HCT116 (cell line): ENCODE measurements at regions not wholly inside any gene's neighbourhood (a gene's known extent, or its start where the extent isn't known, plus 50 kb on each side); places are given as distances from the start of the nearest gene placed in this dataset.

Source experiments
- ATAC-seq: fragments of 200-7000 bp; cut with Tn5 transposase; 2 replicates; pipeline ENCODE4 v1.9.1; 2020; ENCODE audit warnings: mild to moderate bottlenecking, moderate library complexity
- BruUV-seq: library from RNA; stranded (reverse); fragments of 400-500 nt; replicated peaks from 2 replicates; lab custom pipeline; 2021; lab: Mats Ljungman, UMichigan
- CTCF ChIA-PET: fragments of 300-600 bp; sonication (Branson Sonifier 250); formaldehyde crosslinking; loops from one replicate; lab custom pipeline; 2021; ENCODE audit warnings: antibody characterized with exemption; lab: Charles Lee
- POLR2A ChIA-PET: fragments of 300-600, 350-600 bp; sonication (Branson Sonifier 250); formaldehyde crosslinking; loops from one replicate; lab custom pipeline; 2021; ENCODE audit warnings: antibody characterized with exemption; lab: Charles Lee
- RAD21 ChIA-PET, 2 experiments: fragments of 300-600 bp; sonication (Branson Sonifier 250); formaldehyde crosslinking; loops; one replicate each; lab custom pipeline; 2023; ENCODE audit warnings: low total read pairs in 2 of 2; ENCODE audit not compliant: uncharacterized antibody in 2 of 2, unreplicated experiment in 2 of 2, low non-redundant PET in 1 of 2; lab: Charles Lee
- DNase-seq: peaks from one replicate; pipeline ENCODE4 v3.0.0-alpha.2; 2010; ENCODE audit warnings: low read depth, low spot score
- H2AFZ ChIP-seq: fragments of 200-600 bp; shearing (Covaris generic), sonication (generic); 2 replicates; pipeline ENCODE4 v1.6.1; 2017; ENCODE audit warnings: low read depth, mixed run types, mixed read lengths, antibody characterized with exemption, low read length; ENCODE audit not compliant: poor library complexity, severe bottlenecking
- H3K27ac ChIP-seq: 2 replicates; pipeline ENCODE4 v1.5.1; 2012; ENCODE audit warnings: low read depth, low read length
- H3K27me3 ChIP-seq: fragments of 200-600 bp; sonication (generic); 2 replicates; pipeline ENCODE4 v1.6.1; 2016; ENCODE audit warnings: mixed run types, low read length, mixed read lengths; ENCODE audit not compliant: insufficient read depth
- H3K36me3 ChIP-seq, 2 experiments: fragments of 200-500 bp in 1 of 2; fragments of 200-600 bp in 1 of 2; sonication (Bioruptor generic) in 1 of 2; sonication (generic) in 1 of 2; 2 replicates each; pipeline versions ENCODE4 v1.5.1 to v1.6.1; 2014 to 2016; ENCODE audit warnings: low read length in 2 of 2, inconsistent platforms in 1 of 2, mixed read lengths in 1 of 2, mixed run types in 1 of 2; ENCODE audit not compliant: insufficient read depth in 2 of 2, control insufficient read depth in 1 of 2
- H3K4me1 ChIP-seq, 2 experiments: fragments of 200-600 bp in 1 of 2; sonication (generic) in 1 of 2; 2 replicates each; pipeline versions ENCODE4 v1.5.1 to v1.6.1; 2012 to 2017; ENCODE audit warnings: low read length in 2 of 2, inconsistent platforms in 1 of 2, mild to moderate bottlenecking in 1 of 2, mixed read lengths in 1 of 2, mixed run types in 1 of 2, moderate library complexity in 1 of 2; ENCODE audit not compliant: insufficient read depth in 2 of 2, control insufficient read depth in 1 of 2
- H3K4me2 ChIP-seq: fragments of 200-600 bp; sonication (generic); 2 replicates; pipeline ENCODE4 v1.6.1; 2017; ENCODE audit warnings: mixed run types, low read length, mixed read lengths
- H3K4me3 ChIP-seq, 2 experiments: fragments of 200-600 bp in 1 of 2; sonication (generic) in 1 of 2; replicated peaks in 1 of 2; 2 replicates each; pipeline ENCODE4 v1.5.1; 2011 to 2016; ENCODE audit warnings: low read length in 2 of 2, control low read depth in 1 of 2, low read depth in 1 of 2, mild to moderate bottlenecking in 1 of 2, mixed read lengths in 1 of 2, mixed run types in 1 of 2
- H3K79me2 ChIP-seq: fragments of 200-600 bp; sonication (generic); 2 replicates; pipeline ENCODE4 v1.6.1; 2017; ENCODE audit warnings: mild to moderate bottlenecking, mixed run types, low read length, moderate library complexity, mixed read lengths; ENCODE audit not compliant: insufficient read depth
- H3K9ac ChIP-seq: fragments of 200-600 bp; sonication (generic); 2 replicates; pipeline ENCODE4 v1.6.1; 2016; ENCODE audit warnings: low read length, mixed read lengths
- H3K9me2 ChIP-seq: fragments of 200-600 bp; sonication (generic), shearing (Covaris generic); 2 replicates; pipeline ENCODE4 v1.6.1; 2017; ENCODE audit warnings: mixed run types, mild to moderate bottlenecking, moderate library complexity; ENCODE audit not compliant: insufficient read depth
- H3K9me3 ChIP-seq, 2 experiments: fragments of 200-500 bp in 1 of 2; fragments of 200-600 bp in 1 of 2; sonication (Bioruptor generic) in 1 of 2; sonication (generic) in 1 of 2; 2 replicates each; pipeline ENCODE4 v1.6.1; 2014 to 2017; ENCODE audit warnings: low read length in 2 of 2, mixed read lengths in 2 of 2, inconsistent platforms in 1 of 2, low read depth in 1 of 2, mild to moderate bottlenecking in 1 of 2, mixed run types in 1 of 2, moderate library complexity in 1 of 2; ENCODE audit not compliant: control insufficient read depth in 1 of 2, insufficient read depth in 1 of 2
- H4K20me1 ChIP-seq: fragments of 200-600 bp; sonication (generic), shearing (Covaris generic); 2 replicates; pipeline ENCODE4 v1.6.1; 2017; ENCODE audit warnings: mixed run types, mild to moderate bottlenecking, moderate library complexity; ENCODE audit not compliant: insufficient read depth
- CBX3 ChIP-seq: IDR thresholded peaks from 2 replicates; pipeline ENCODE4 v1.6.1; 2012; ENCODE audit warnings: low read depth
- ELF1 ChIP-seq: IDR thresholded peaks from 2 replicates; pipeline ENCODE4 v1.6.1; 2012; ENCODE audit warnings: low read depth, borderline replicate concordance
- EZH2 ChIP-seq: fragments of 200-600 bp; sonication (generic); IDR thresholded peaks from 2 replicates; pipeline ENCODE4 v1.6.1; 2017; ENCODE audit warnings: antibody characterized with exemption, mixed run types
- EZH2phosphoT487 ChIP-seq: fragments of 200-600 bp; IDR thresholded peaks from 2 replicates; pipeline ENCODE4 v1.6.1; 2018; ENCODE audit warnings: antibody characterized with exemption, borderline replicate concordance
- FOSL1 ChIP-seq: IDR thresholded peaks from 2 replicates; pipeline ENCODE4 v1.6.1; 2012; ENCODE audit warnings: low read depth
- MAX ChIP-seq: IDR thresholded peaks from 2 replicates; pipeline ENCODE4 v1.6.1; 2012
- RAD21 ChIP-seq: IDR thresholded peaks from 2 replicates; pipeline ENCODE4 v1.6.1; 2012; ENCODE audit warnings: low read depth, mild to moderate bottlenecking
- SIN3A ChIP-seq: IDR thresholded peaks from 2 replicates; pipeline ENCODE4 v1.6.1; 2012; ENCODE audit warnings: low read depth
- SP1 ChIP-seq: IDR thresholded peaks from 2 replicates; pipeline ENCODE4 v1.6.1; 2012; ENCODE audit warnings: low read depth
- SRF ChIP-seq: IDR thresholded peaks from 2 replicates; pipeline ENCODE4 v1.6.1; 2012; ENCODE audit warnings: low read depth
- YY1 ChIP-seq: IDR thresholded peaks from 2 replicates; pipeline ENCODE4 v1.6.1; 2011; ENCODE audit warnings: low read length, low read depth, moderate library complexity, mild to moderate bottlenecking; ENCODE audit not compliant: insufficient replicate concordance; ENCODE audit errors: extremely low read depth
- ZFX ChIP-seq: fragments of 450-650 bp; IDR thresholded peaks from 2 replicates; pipeline ENCODE4 v1.6.1; 2017
- ZNF274 ChIP-seq: fragments of 200-500 bp; sonication (Bioruptor generic); IDR thresholded peaks from 2 replicates; pipeline ENCODE4 v1.6.1; 2014; ENCODE audit warnings: mild to moderate bottlenecking, low read depth, low read length, inconsistent platforms
- intact Hi-C: fragments of 100-400 bp; cut with micrococcal nuclease; formaldehyde crosslinking; loops from 2 replicates; pipeline ENCODE4 v1.10.0; 2022

GRCh38 chr13:75071395-75071794 is 410.6 kb downstream of the TBC1D4 start:
- no peaks in the 10 kb centered on the region for H3K79me2 ChIP-seq
- RAD21 ChIA-PET: no interaction called here

GRCh38 chr13:75061909-75062308 is 420.1 kb downstream of the TBC1D4 start:
- TF ChIP-seq ELF1: no peak
- TF ChIP-seq SIN3A: no peak
- no peak for TF ChIP-seq MAX
- no TSS peak for BruUV-seq
- Histone ChIP-seq H3K9me2 (no peaks in the 10 kb centered on the region), H3K9me3 (no peaks in the 10 kb centered on the region), H3K9ac (no peak overlapping the region), H2AFZ (no peak overlapping the region), H3K4me3 (no peak overlapping the region), H3K36me3 (no peaks in the 10 kb centered on the region), H3K27me3 (no peaks in the 10 kb centered on the region), H3K79me2 (no peaks in the 10 kb centered on the region), H3K4me1 (no peaks in the 10 kb centered on the region), H3K27ac (no peak overlapping the region), H3K4me2 (no peak overlapping the region), H4K20me1 (no peaks in the 10 kb centered on the region)
- intact Hi-C loops: no loop called here
- RAD21 ChIA-PET: no interaction called here
- POLR2A ChIA-PET: no interaction called here
- CTCF ChIA-PET: no interaction called here
- ATAC-seq (no peak), DNase-seq (no peak)

More at GRCh38 chr13:75071395-75071794, 410.6 kb downstream of the TBC1D4 start:
- Histone ChIP-seq H2AFZ (no peak overlapping the region), H3K4me2 (no peak overlapping the region), H3K4me3 (no peak overlapping the region), H4K20me1 (no peaks in the 10 kb centered on the region), H3K9me3 (no peaks in the 10 kb centered on the region), H3K9me2 (no peaks in the 10 kb centered on the region), H3K27ac (no peak overlapping the region), H3K27me3 (no peaks in the 10 kb centered on the region), H3K4me1 (no peaks in the 10 kb centered on the region), H3K36me3 (no peaks in the 10 kb centered on the region), H3K9ac (no peak overlapping the region)
- ATAC-seq (no peak), DNase-seq (no peak)
- ChIA-PET POLR2A (no interaction called here), CTCF (no interaction called here)
- no TSS peak for BruUV-seq
- TF ChIP-seq RAD21: no peak
- TF ChIP-seq SP1: no peak
- no peak for TF ChIP-seq ZNF274
- no peak for TF ChIP-seq ZFX
- no peak for TF ChIP-seq FOSL1
- no peak for TF ChIP-seq CBX3
- TF ChIP-seq SRF: no peak
- no peak for TF ChIP-seq EZH2
- no peak for TF ChIP-seq EZH2phosphoT487
- no peak for TF ChIP-seq YY1
- intact Hi-C loops: no loop called here
